Lower leg skin (tissue), 4 donors: ENCODE measurements at regions not wholly inside any gene's neighbourhood (a gene's known extent, or its start where the extent isn't known, plus 50 kb on each side); places are given as distances from the start of the nearest gene placed in this dataset.
"Not testable (repeated sequence)": the region's sequence is repeated elsewhere in the genome, so short reads cannot be mapped to it uniquely, and the experiment has no call there.

Experiments used
- DNase-seq, 2 donors: peaks; one replicate each; pipeline ENCODE4 v3.0.0-alpha.2; 2019; ENCODE audit warnings: low spot score in 2 of 2
- H3K4me3 ChIP-seq: fragments of 200-600 bp; sonication (generic); 2 replicates; pipeline ENCODE4 v1.5.1; 2017; ENCODE audit warnings: mild to moderate bottlenecking, low read depth; ENCODE audit not compliant: poor library complexity, severe bottlenecking
- CTCF ChIP-seq, 3 donors: fragments of 450-650 bp; IDR thresholded peaks; one replicate each; pipeline ENCODE4 v1.5.1; 2016; ENCODE audit warnings: antibody characterized with exemption in 3 of 3, mild to moderate bottlenecking in 3 of 3, moderate library complexity in 2 of 3
- POLR2A ChIP-seq, 2 donors: fragments of 450-650 bp; IDR thresholded peaks; one replicate each; pipeline ENCODE4 v1.6.1; 2016 to 2017; ENCODE audit warnings: antibody characterized with exemption in 2 of 2, mild to moderate bottlenecking in 1 of 2, moderate library complexity in 1 of 2
- WGBS, 2 donors: methylation state at CpG; one replicate each; pipeline ENCODE4 v1.1.5; 2018; 5-methylcytosine and 5-hydroxymethylcytosine counted together
- intact Hi-C: fragments of 100-400 bp; cut with DNase I; formaldehyde crosslinking; loops from one replicate; pipeline ENCODE4 v1.15.0; 2023; ENCODE audit warnings: low total_unique reads

- H3K4me3 ChIP-seq: no peak overlapping the region
- DNase-seq: no peak
- 33 to 42% methylated on average over 3 of the region's 3 CpGs for WGBS, 2 donors
- intact Hi-C loops: no loop called here
- no peak for TF ChIP-seq CTCF (IDR thresholded peaks at IDR 0.05)
Measured at GRCh38 chr16:48955837-48956236, 325.8 kb downstream of the CBLN1 start.

- DNase-seq, intact Hi-C loops, H3K4me3 ChIP-seq: not testable (repeated sequence)
- 89 to 95% methylated on average over 7 to 18 of the region's 41 CpGs for WGBS, 2 donors
Measured at GRCh38 chr16:48951621-48952125, 330.0 kb downstream of the CBLN1 start.

- TF ChIP-seq POLR2A (IDR thresholded peaks at IDR 0.05): no peak
- 91 to 92% methylated on average over 2 of the region's 2 CpGs for WGBS, 2 donors
- no peak overlapping the region for H3K4me3 ChIP-seq
- DNase-seq: no peak
- intact Hi-C loops: no loop called here
Measured at GRCh38 chr16:48950184-48950583, 331.5 kb downstream of the CBLN1 start.

- TF ChIP-seq POLR2A (IDR thresholded peaks at IDR 0.05) (no peak), CTCF (IDR thresholded peaks at IDR 0.05) (no peak)
- H3K4me3 ChIP-seq: no peak overlapping the region
- no peak for DNase-seq
- WGBS, 2 donors: 73 to 74% methylated on average over 2 of the region's 2 CpGs
- intact Hi-C loops: no loop called here
Measured at GRCh38 chr16:48949636-48950035, 332.0 kb downstream of the CBLN1 start.

GRCh38 chr16:48948911-48949310 lies 332.7 kb downstream of the CBLN1 start:
- 77 to 82% methylated on average over 3 of the region's 3 CpGs for WGBS, 2 donors
- TF ChIP-seq CTCF (IDR thresholded peaks at IDR 0.05) (no peak), POLR2A (IDR thresholded peaks at IDR 0.05) (no peak)
- intact Hi-C loops: no loop called here
- DNase-seq: no peak
- H3K4me3 ChIP-seq: no peak overlapping the region

GRCh38 chr16:48947371-48947713 lies 334.3 kb downstream of the CBLN1 start:
- H3K4me3 ChIP-seq: no peak overlapping the region
- intact Hi-C loops: no loop called here
- WGBS, 2 donors: 24 to 29% methylated on average over 3 of the region's 3 CpGs
- DNase-seq: no peak
- no peak for TF ChIP-seq CTCF (IDR thresholded peaks at IDR 0.05)
- TF ChIP-seq POLR2A (IDR thresholded peaks at IDR 0.05): no peak

- no peak for DNase-seq
- TF ChIP-seq CTCF (IDR thresholded peaks at IDR 0.05) (no peak), POLR2A (IDR thresholded peaks at IDR 0.05) (no peak)
- no peak overlapping the region for H3K4me3 ChIP-seq
- intact Hi-C loops: no loop called here
- 36 to 41% methylated on average over 6 of the region's 6 CpGs for WGBS, 2 donors
Measured at GRCh38 chr16:48946686-48947370, 334.8 kb downstream of the CBLN1 start.
